GM12878 (cell line): ENCODE measurements at regions not wholly inside any gene's neighbourhood (a gene's known extent, or its start where the extent isn't known, plus 50 kb on each side); places are given as distances from the start of the nearest gene placed in this dataset.
"Not testable (repeated sequence)": the region's sequence is repeated elsewhere in the genome, so short reads cannot be mapped to it uniquely, and the experiment has no call there.

ENCODE experiments used
- ATAC-seq: fragments of 200-7000 bp; cut with Tn5 transposase; 3 replicates; pipeline ENCODE4 v1.9.1; 2020; ENCODE audit warnings: mild to moderate bottlenecking, moderate library complexity
- BruUV-seq: library from RNA; stranded (reverse); fragments of 400-500 nt; replicated peaks from 2 replicates; lab custom pipeline; 2021; lab: Mats Ljungman, UMichigan
- CTCF ChIA-PET: fragments of 300-600 bp; sonication (Branson Sonifier 250); formaldehyde crosslinking; extraction: SDS; loops from one replicate; lab custom pipeline; 2021; ENCODE audit warnings: inconsistent platforms; lab: Yijun Ruan, JAX
- POLR2A ChIA-PET: fragments of 350-600 bp; formaldehyde crosslinking; extraction: SDS; loops from one replicate; lab custom pipeline; 2021; ENCODE audit warnings: inconsistent platforms; lab: Charles Lee
- RAD21 ChIA-PET: fragments of 300-600 bp; sonication (Branson Sonifier 250); formaldehyde crosslinking; loops from one replicate; lab custom pipeline; 2023; ENCODE audit warnings: antibody characterized with exemption; ENCODE audit not compliant: unreplicated experiment; lab: Charles Lee
- SMC1A ChIA-PET: fragments of 300-600 bp; sonication (Branson Sonifier 250); formaldehyde crosslinking; loops from one replicate; lab custom pipeline; 2023; ENCODE audit not compliant: unreplicated experiment, uncharacterized antibody; lab: Charles Lee
- DNase-seq: peaks from one replicate; pipeline ENCODE4 v3.0.0-alpha.2; 2011; ENCODE audit warnings: low read depth, low spot score
- FAIRE-seq: peaks from 3 replicates; lab custom pipeline; 2011; peaks lifted over from hg19 to GRCh38; lab: Jason Lieb, UNC
- H2AFZ ChIP-seq: 2 replicates; pipeline ENCODE4 v1.6.0; 2011; ENCODE audit warnings: low read depth, low read length, control low read depth; ENCODE audit not compliant: control insufficient read depth
- H3K27ac ChIP-seq: 2 replicates; pipeline ENCODE4 v1.5.1; 2011; ENCODE audit warnings: control low read depth; ENCODE audit not compliant: control insufficient read depth, insufficient read depth
- H3K27me3 ChIP-seq, 2 experiments: replicated peaks in 1 of 2; 2 replicates each; pipeline versions ENCODE4 v1.6.0 to v1.6.1; 2011; ENCODE audit warnings: low read length in 1 of 2; ENCODE audit not compliant: control insufficient read depth in 2 of 2, insufficient read depth in 2 of 2
- H3K36me3 ChIP-seq, 2 experiments: 2 replicates each; pipeline ENCODE4 v1.5.1; 2011; ENCODE audit warnings: low read length in 1 of 2; ENCODE audit not compliant: control insufficient read depth in 2 of 2, insufficient read depth in 2 of 2
- H3K4me1 ChIP-seq: 2 replicates; pipeline ENCODE4 v1.6.1; 2011; ENCODE audit warnings: mild to moderate bottlenecking, low read length, moderate library complexity, mixed read lengths; ENCODE audit not compliant: control insufficient read depth, insufficient read depth
- H3K4me2 ChIP-seq: 2 replicates; pipeline ENCODE4 v1.6.0; 2011; ENCODE audit warnings: control low read depth; ENCODE audit not compliant: control insufficient read depth, insufficient read depth
- H3K4me3 ChIP-seq: fragments of 200-600 bp; sonication (generic); 2 replicates; pipeline ENCODE4 v1.5.1; 2016
- H3K79me2 ChIP-seq: 2 replicates; pipeline ENCODE4 v1.6.0; 2011; ENCODE audit warnings: low read length; ENCODE audit not compliant: control insufficient read depth, insufficient read depth
- H3K9ac ChIP-seq: 2 replicates; pipeline ENCODE4 v1.8.0; 2011; ENCODE audit warnings: low read length, control low read depth, mixed read lengths; ENCODE audit not compliant: control insufficient read depth, insufficient read depth
- H3K9me3 ChIP-seq: replicated peaks from 3 replicates; pipeline ENCODE4 v1.5.1; 2011; ENCODE audit warnings: mild to moderate bottlenecking, low read length; ENCODE audit not compliant: control insufficient read depth, insufficient read depth
- H4K20me1 ChIP-seq: 2 replicates; pipeline ENCODE4 v1.6.0; 2011; ENCODE audit not compliant: control insufficient read depth, insufficient read depth
- BHLHE40 ChIP-seq, 2 experiments: fragments of 450-650 bp in 1 of 2; IDR thresholded peaks; 2 replicates each; pipeline ENCODE4 v1.6.1; 2011 to 2017; ENCODE audit warnings: low read depth in 2 of 2, borderline replicate concordance in 1 of 2, improper control_type of control experiment in 1 of 2, low read length in 1 of 2, mild to moderate bottlenecking in 1 of 2
- CHD2 ChIP-seq: IDR thresholded peaks from 2 replicates; pipeline ENCODE4 v1.6.1; 2011; ENCODE audit warnings: low read depth, low read length, improper control_type of control experiment, borderline replicate concordance
- TCF3 ChIP-seq: IDR thresholded peaks from 2 replicates; pipeline ENCODE4 v1.6.1; 2012; ENCODE audit warnings: low read depth, mild to moderate bottlenecking, low read length, borderline replicate concordance; ENCODE audit not compliant: insufficient read depth
- ZBTB4 ChIP-seq: fragments of 450-650 bp; formaldehyde crosslinking; IDR thresholded peaks from 2 replicates; pipeline ENCODE4 v1.4.0; 2022; ENCODE audit warnings: mild to moderate bottlenecking, moderate library complexity
- WGBS: methylation state at CpG from one replicate; pipeline ENCODE4 v1.1.6; 2016; ENCODE audit warnings: low lambda C conversion rate; ENCODE audit not compliant: insufficient replicate concordance, insufficient coverage; ENCODE audit errors: missing lambda C conversion rate; 5-methylcytosine and 5-hydroxymethylcytosine counted together
- in situ Hi-C: fragments of 300-500 bp; cut with MboI; formaldehyde crosslinking; loops from 9 replicates; pipeline ENCODE4 v1.14.3; 2018; ENCODE audit warnings: mixed read lengths
- intact Hi-C: fragments of 100-400 bp; cut with micrococcal nuclease; formaldehyde crosslinking; loops from one replicate; pipeline ENCODE4 v1.14.2; 2022; ENCODE audit not compliant: unreplicated experiment

GRCh38 chr1:99506631-99507030 lies 139.3 kb upstream of the PALMD start:
- DNase-seq = no peak
- Histone ChIP-seq H3K79me2 (no peaks in the 10 kb centered on the region), H3K36me3 (no peaks in the 10 kb centered on the region), H4K20me1 (no peaks in the 10 kb centered on the region), H2AFZ (no peak overlapping the region), H3K27ac (no peak overlapping the region), H3K9ac (no peak overlapping the region), H3K9me3 (no peaks in the 10 kb centered on the region), H3K27me3 (no peaks in the 10 kb centered on the region), H3K4me1 (no peaks in the 10 kb centered on the region), H3K4me2 (no peak overlapping the region), H3K4me3 (no peak overlapping the region)
- POLR2A ChIA-PET = no interaction called here
- no TSS peak for BruUV-seq
- no peak for FAIRE-seq
- SMC1A ChIA-PET = interaction anchor here (1.0 kb wide), 1 partner anchor 11 kb away, joined by 3 read pairs; no protein-coding TSS in a partner anchor
- in situ Hi-C loops (no loop called here), intact Hi-C loops (no loop called here)
- 0% methylated on average over 2 of the region's 2 CpGs for WGBS
- TF ChIP-seq ZBTB4 (CRISPR knock-in tag) (no peak), CHD2 (no peak), BHLHE40 (IDR thresholded peaks at IDR 0.05; ENCODE audit: borderline replicate concordance in 1 of 2, low read depth in 2 of 2, low read length in 1 of 2) (no peak), TCF3 (no peak)
- CTCF ChIA-PET = interaction anchor here (0.6 to 1.7 kb wide), 2 partner anchors 20 to 1379 kb away, joined by 3 to 5 read pairs; no protein-coding TSS in a partner anchor
- RAD21 ChIA-PET = no interaction called here
- no peak for ATAC-seq

GRCh38 chr1:99507446-99507845 lies 138.5 kb upstream of the PALMD start:
- DNase-seq, POLR2A ChIA-PET, H2AFZ ChIP-seq, ATAC-seq, SMC1A ChIA-PET, BruUV-seq, H3K27me3 ChIP-seq, in situ Hi-C loops, H3K36me3 ChIP-seq, H3K79me2 ChIP-seq, RAD21 ChIA-PET, intact Hi-C loops, H3K9ac ChIP-seq, CTCF ChIA-PET, H4K20me1 ChIP-seq, FAIRE-seq, H3K27ac ChIP-seq, H3K4me2 ChIP-seq, H3K4me1 ChIP-seq, H3K4me3 ChIP-seq, H3K9me3 ChIP-seq: not testable (repeated sequence)
- WGBS = 69% methylated on average over 8 of the region's 12 CpGs
